Panc1 (cell line): ENCODE measurements at regions not wholly inside any gene's neighbourhood (a gene's known extent, or its start where the extent isn't known, plus 50 kb on each side); places are given as distances from the start of the nearest gene placed in this dataset.
"Not testable (repeated sequence)": the region's sequence is repeated elsewhere in the genome, so short reads cannot be mapped to it uniquely, and the experiment has no call there.

Source experiments
- ATAC-seq: fragments of 200-7000 bp; cut with Tn5 transposase; 2 replicates; pipeline ENCODE4 v1.9.1; 2020; ENCODE audit warnings: mild to moderate bottlenecking, moderate library complexity
- BruUV-seq: library from RNA; stranded (reverse); fragments of 400-500 nt; replicated peaks from 2 replicates; lab custom pipeline; 2021; lab: Mats Ljungman, UMichigan
- CTCF ChIA-PET: fragments of 300-600 bp; sonication (Branson Sonifier 250); formaldehyde crosslinking; loops from one replicate; lab custom pipeline; 2022; ENCODE audit warnings: antibody characterized with exemption; lab: Charles Lee
- POLR2A ChIA-PET: fragments of 300-600 bp; sonication (Branson Sonifier 250); formaldehyde crosslinking; loops from one replicate; lab custom pipeline; 2022; ENCODE audit warnings: antibody characterized with exemption; lab: Charles Lee
- DNase-seq: peaks from one replicate; pipeline ENCODE4 v3.0.0-alpha.2; 2010; ENCODE audit warnings: low read depth, low spot score
- H3K27ac ChIP-seq: 2 replicates; pipeline ENCODE4 v1.5.1; 2011; ENCODE audit warnings: mild to moderate bottlenecking, low read length, inconsistent platforms
- H3K27me3 ChIP-seq: fragments of 200-500 bp; sonication (Bioruptor generic); 2 replicates; pipeline ENCODE4 v1.6.0; 2014; ENCODE audit warnings: low read length, inconsistent platforms; ENCODE audit not compliant: control insufficient read depth, insufficient read depth
- H3K36me3 ChIP-seq: fragments of 200-500 bp; sonication (Bioruptor generic); 2 replicates; pipeline ENCODE4 v1.5.1; 2014; ENCODE audit warnings: inconsistent platforms, mild to moderate bottlenecking, low read length, moderate library complexity; ENCODE audit not compliant: control insufficient read depth, insufficient read depth
- H3K4me1 ChIP-seq: 2 replicates; pipeline ENCODE4 v1.5.1; 2011; ENCODE audit warnings: inconsistent platforms, mild to moderate bottlenecking, low read length, moderate library complexity; ENCODE audit not compliant: control insufficient read depth, insufficient read depth
- H3K4me3 ChIP-seq, 2 experiments: 2 replicates each; pipeline ENCODE4 v1.5.1; 2011 to 2012; ENCODE audit warnings: low read depth in 2 of 2, low read length in 2 of 2, mild to moderate bottlenecking in 2 of 2, inconsistent platforms in 1 of 2, moderate library complexity in 1 of 2
- H3K9me3 ChIP-seq: fragments of 200-500 bp; sonication (Bioruptor generic); 2 replicates; pipeline ENCODE4 v1.5.1; 2014; ENCODE audit warnings: low read depth, mild to moderate bottlenecking, inconsistent platforms, low read length, moderate library complexity; ENCODE audit not compliant: control insufficient read depth, insufficient read depth
- POLR2AphosphoS5 ChIP-seq: IDR thresholded peaks from 2 replicates; pipeline ENCODE4 v1.6.1; 2012; ENCODE audit warnings: mild to moderate bottlenecking, low read depth, low read length, moderate library complexity
- SIN3A ChIP-seq: IDR thresholded peaks from 2 replicates; pipeline ENCODE4 v1.6.1; 2012; ENCODE audit warnings: low read depth, mild to moderate bottlenecking, low read length, moderate library complexity, borderline replicate concordance; ENCODE audit not compliant: insufficient read depth
- TCF7L2 ChIP-seq: IDR thresholded peaks from 2 replicates; pipeline ENCODE4 v1.6.1; 2011; ENCODE audit warnings: mild to moderate bottlenecking, low read depth, low read length, inconsistent platforms
- in situ Hi-C: cut with HindIII; loops from 2 replicates; pipeline ENCODE4 v1.10.0; 2016; ENCODE audit warnings: low sequenced_read_pairs, low pct_unique_long_range_greater_than_20kb
- intact Hi-C: fragments of 100-400 bp; cut with micrococcal nuclease; formaldehyde crosslinking; loops from one replicate; pipeline ENCODE4 v1.10.0; 2022; ENCODE audit not compliant: unreplicated experiment
- TF ChIP-seq, protein P1 (sequence below), 2 experiments: IDR thresholded peaks; 2 replicates each; pipeline ENCODE4 v1.6.1; 2011 to 2012; ENCODE audit warnings: low read depth in 2 of 2, control low read depth in 1 of 2, low read length in 1 of 2, mild to moderate bottlenecking in 1 of 2, moderate library complexity in 1 of 2; ENCODE audit not compliant: insufficient read depth in 1 of 2
- TF ChIP-seq, protein P2 (sequence below): fragments of 450-650 bp; IDR thresholded peaks from 2 replicates; pipeline ENCODE4 v1.5.1; 2017; ENCODE audit warnings: mild to moderate bottlenecking

DNA sequence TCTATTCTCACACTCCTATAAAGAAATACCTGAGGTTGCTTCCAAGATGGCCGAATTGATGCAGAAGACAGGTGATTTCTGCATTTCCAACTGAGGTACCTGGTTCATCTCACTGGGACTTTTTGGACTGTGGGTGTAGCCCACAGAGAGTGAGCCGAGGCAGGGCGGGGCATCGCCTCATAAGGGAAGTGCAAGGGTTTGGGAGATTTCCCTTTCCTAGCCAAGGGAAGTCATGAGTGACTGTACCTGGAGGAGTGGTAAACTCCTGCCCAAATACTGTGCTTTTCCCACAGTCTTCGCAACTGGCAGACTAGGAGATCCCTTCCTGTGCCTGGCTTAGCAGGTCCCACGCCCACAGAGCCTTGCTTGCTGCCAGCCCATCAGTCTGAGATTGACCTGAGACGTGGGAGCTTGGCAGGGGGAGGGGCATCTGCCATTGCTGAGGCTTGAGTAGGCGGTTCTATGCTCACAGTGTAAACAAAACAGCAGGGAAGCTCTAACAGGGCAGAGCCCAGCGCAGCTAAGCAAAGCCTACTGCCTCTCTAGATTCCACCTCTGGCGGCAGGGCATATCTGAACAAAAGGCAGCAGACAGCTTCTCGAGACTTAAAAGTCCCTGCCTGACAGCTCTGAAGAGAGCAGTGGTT is 152.2 kb downstream of the ARL4A start:
- no peak overlapping the region for H3K27ac ChIP-seq
- DNase-seq (no peak), ATAC-seq (no peak)
- ChIA-PET POLR2A (interaction anchor here (0.7 kb wide), 1 partner anchor 10 kb away, joined by 5 read pairs; no protein-coding TSS in a partner anchor), CTCF (no interaction called here)
- intact Hi-C loops (no loop called here), in situ Hi-C loops (no loop called here)
- TF ChIP-seq, protein P1, sequence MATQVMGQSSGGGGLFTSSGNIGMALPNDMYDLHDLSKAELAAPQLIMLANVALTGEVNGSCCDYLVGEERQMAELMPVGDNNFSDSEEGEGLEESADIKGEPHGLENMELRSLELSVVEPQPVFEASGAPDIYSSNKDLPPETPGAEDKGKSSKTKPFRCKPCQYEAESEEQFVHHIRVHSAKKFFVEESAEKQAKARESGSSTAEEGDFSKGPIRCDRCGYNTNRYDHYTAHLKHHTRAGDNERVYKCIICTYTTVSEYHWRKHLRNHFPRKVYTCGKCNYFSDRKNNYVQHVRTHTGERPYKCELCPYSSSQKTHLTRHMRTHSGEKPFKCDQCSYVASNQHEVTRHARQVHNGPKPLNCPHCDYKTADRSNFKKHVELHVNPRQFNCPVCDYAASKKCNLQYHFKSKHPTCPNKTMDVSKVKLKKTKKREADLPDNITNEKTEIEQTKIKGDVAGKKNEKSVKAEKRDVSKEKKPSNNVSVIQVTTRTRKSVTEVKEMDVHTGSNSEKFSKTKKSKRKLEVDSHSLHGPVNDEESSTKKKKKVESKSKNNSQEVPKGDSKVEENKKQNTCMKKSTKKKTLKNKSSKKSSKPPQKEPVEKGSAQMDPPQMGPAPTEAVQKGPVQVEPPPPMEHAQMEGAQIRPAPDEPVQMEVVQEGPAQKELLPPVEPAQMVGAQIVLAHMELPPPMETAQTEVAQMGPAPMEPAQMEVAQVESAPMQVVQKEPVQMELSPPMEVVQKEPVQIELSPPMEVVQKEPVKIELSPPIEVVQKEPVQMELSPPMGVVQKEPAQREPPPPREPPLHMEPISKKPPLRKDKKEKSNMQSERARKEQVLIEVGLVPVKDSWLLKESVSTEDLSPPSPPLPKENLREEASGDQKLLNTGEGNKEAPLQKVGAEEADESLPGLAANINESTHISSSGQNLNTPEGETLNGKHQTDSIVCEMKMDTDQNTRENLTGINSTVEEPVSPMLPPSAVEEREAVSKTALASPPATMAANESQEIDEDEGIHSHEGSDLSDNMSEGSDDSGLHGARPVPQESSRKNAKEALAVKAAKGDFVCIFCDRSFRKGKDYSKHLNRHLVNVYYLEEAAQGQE (IDR thresholded peaks at IDR 0.05; ENCODE audit: insufficient read depth in 1 of 2, low read depth in 2 of 2, low read length in 1 of 2): no peak
- no peak for TF ChIP-seq TCF7L2
- TF ChIP-seq, protein P2, sequence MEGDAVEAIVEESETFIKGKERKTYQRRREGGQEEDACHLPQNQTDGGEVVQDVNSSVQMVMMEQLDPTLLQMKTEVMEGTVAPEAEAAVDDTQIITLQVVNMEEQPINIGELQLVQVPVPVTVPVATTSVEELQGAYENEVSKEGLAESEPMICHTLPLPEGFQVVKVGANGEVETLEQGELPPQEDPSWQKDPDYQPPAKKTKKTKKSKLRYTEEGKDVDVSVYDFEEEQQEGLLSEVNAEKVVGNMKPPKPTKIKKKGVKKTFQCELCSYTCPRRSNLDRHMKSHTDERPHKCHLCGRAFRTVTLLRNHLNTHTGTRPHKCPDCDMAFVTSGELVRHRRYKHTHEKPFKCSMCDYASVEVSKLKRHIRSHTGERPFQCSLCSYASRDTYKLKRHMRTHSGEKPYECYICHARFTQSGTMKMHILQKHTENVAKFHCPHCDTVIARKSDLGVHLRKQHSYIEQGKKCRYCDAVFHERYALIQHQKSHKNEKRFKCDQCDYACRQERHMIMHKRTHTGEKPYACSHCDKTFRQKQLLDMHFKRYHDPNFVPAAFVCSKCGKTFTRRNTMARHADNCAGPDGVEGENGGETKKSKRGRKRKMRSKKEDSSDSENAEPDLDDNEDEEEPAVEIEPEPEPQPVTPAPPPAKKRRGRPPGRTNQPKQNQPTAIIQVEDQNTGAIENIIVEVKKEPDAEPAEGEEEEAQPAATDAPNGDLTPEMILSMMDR: no peak
- TF ChIP-seq POLR2AphosphoS5: no peak
- TF ChIP-seq SIN3A: no peak
- no peak overlapping the region for H3K4me3 ChIP-seq
- no peaks in the 10 kb centered on the region for H3K9me3 ChIP-seq
- BruUV-seq: no TSS peak
- no peaks in the 10 kb centered on the region for H3K36me3 ChIP-seq
- H3K27me3 ChIP-seq: no peaks in the 10 kb centered on the region
- H3K4me1 ChIP-seq: no peaks in the 10 kb centered on the region

DNA sequence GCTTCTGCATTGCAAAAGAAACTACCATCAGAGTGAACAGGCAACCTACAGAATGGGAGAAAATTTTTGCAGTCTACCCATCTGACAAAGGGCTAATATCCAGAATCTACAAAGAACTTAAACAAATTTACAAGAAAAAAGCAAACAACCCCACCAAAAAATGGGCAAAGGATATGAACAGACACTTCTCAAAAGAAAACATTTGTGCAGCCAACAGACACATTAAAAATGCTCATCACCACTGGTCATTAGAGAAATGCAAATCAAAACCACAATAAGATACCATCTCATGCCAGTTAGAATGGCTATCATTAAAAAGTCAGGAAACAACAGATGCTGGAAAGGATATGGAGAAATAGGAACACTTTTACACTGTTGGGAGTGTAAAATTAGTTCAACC is 157.3 kb downstream of the ARL4A start:
- H3K27ac ChIP-seq, ATAC-seq, DNase-seq, CTCF ChIA-PET, BruUV-seq, H3K4me3 ChIP-seq, H3K27me3 ChIP-seq, POLR2A ChIA-PET, H3K9me3 ChIP-seq, H3K4me1 ChIP-seq, H3K36me3 ChIP-seq, intact Hi-C loops, in situ Hi-C loops: not testable (repeated sequence)

DNA sequence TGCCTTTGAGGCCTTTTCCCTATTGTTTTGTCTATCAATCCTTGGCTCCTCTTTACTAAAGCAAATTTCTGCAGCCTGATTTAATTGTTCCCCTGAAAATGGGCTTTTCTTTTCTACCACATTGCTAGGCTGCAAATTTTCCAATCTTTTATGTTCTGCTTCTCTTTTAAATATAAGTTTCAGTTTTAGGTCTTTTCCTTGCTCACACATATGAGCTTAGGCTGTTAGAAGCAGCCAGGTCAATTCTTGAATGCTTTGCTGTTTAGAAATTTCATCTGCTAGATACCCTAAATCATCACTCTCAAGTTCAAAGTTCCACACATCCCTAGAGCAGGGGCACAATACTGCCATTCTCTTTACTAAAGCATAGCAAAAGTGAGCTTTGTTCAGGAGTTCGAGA is 159.6 kb downstream of the ARL4A start:
- DNase-seq (no peak), ATAC-seq (no peak)
- no TSS peak for BruUV-seq
- H3K4me1 ChIP-seq: no peaks in the 10 kb centered on the region
- intact Hi-C loops (no loop called here), in situ Hi-C loops (no loop called here)
- no peaks in the 10 kb centered on the region for H3K36me3 ChIP-seq
- no peaks in the 10 kb centered on the region for H3K9me3 ChIP-seq
- H3K4me3 ChIP-seq: no peak overlapping the region
- ChIA-PET POLR2A (no interaction called here), CTCF (no interaction called here)
- H3K27me3 ChIP-seq: no peaks in the 10 kb centered on the region
- no peak for TF ChIP-seq TCF7L2
- no peak for TF ChIP-seq SIN3A
- TF ChIP-seq, protein P1 (IDR thresholded peaks at IDR 0.05; ENCODE audit: insufficient read depth in 1 of 2, low read depth in 2 of 2, low read length in 1 of 2): no peak
- TF ChIP-seq POLR2AphosphoS5: no peak
- TF ChIP-seq, protein P2: no peak
- no peak overlapping the region for H3K27ac ChIP-seq
